Smooth muscle cell of the brain vasculature (primary cell): ENCODE measurements at regions not wholly inside any gene's neighbourhood (a gene's known extent, or its start where the extent isn't known, plus 50 kb on each side); places are given as distances from the start of the nearest gene placed in this dataset.

Source experiments
- DNase-seq: peaks from one replicate; pipeline ENCODE4 v3.0.0-alpha.2; 2012; ENCODE audit warnings: low read depth, low spot score

DNA sequence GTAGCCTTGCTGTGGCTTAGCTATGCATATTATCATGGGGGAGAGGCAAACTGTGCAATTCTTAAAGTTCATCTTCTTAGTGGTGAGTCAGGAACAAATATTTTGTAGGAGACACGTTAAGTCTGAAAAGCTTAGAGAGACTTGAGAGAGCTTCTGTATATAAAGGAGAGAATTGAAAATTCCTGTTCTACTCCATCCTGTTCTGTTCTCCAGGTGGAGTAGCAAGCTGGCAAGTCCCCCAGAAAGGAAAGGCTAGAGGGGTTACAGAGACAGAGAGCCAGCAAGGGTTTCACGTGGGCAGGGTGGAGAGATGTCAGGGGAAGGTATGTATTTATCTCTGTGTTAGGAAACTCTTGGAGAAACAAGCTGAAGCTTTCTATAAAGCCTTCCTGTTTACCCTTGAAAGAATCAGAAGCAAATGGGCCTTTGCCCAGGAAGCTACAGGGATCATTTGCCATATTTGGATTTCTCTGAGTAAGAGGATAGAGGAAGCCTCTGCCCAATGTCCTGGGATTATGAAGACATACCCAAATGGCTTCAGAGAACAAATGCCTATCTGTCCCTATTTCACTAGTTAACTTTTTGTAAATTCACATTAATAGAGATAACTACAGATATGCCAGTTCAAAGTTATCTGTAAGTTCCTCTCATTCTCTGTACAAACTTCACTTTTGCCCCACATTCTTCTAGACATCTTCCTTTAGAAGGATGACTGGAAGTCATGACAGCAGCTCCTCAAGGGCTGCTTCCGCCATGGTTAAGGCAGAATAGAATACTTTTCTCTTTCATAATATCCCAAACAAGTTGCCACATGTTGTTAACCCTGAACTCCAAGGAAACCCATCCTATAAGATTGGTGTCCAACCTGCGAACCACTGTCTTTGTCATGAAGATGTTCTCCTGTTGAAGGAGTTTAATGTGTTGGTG, 126.7 kb upstream of the NEDD9 start:
- no peak for DNase-seq

DNA sequence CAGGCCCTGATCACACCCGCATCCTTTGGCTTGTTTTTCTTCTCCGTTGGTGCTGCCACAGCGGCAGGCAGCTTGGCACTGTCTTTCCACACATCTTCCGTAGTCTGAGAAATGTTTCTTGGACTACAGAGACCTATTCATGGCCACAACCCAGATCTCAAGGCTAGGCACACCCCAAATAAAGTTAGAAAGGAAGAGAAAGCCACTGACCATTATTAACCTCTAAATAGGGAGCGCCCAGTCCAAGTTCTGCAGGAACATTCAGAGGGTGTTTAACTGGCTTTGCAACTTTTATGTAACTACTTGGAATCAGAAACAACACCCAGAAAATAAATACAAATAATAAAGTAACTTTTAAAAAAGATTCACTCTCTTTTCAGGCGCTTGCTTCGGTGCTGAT, 124.8 kb upstream of the NEDD9 start:
- no peak for DNase-seq

DNA sequence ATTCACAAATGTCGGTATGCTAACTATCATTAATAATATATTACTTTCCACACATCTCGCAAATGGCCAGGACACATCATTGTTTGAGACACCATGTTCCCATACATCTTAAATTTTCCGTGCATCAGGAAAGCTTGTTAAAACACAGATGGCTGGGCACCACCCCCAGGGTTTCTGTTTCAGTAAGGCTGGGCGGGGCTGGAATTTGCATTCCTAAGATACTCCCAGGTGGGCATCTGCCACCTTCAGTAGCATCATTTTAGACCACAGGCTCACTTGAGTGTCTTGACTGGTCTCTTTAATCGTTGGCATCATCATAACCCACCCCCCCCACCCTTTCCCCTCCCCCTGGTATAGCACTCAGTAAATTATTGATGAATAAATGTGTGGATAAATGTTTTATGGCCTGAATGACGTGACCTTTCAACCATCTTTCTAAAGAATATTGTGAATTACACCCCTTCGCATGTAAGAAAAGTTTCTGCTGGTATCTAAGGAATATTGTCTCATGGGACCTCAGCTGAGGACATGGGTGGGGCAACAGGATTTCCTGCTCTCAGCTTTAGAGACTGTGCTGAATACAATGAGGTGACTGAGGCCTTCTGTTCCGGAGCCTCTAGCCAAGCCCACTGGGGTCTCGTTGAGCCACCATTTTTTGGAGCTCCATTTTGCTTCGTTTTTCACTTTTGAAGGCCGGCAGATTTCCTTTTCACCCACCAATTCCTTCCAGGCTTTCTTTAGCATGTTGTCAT, 124.1 kb upstream of the NEDD9 start:
- no peak for DNase-seq

DNA sequence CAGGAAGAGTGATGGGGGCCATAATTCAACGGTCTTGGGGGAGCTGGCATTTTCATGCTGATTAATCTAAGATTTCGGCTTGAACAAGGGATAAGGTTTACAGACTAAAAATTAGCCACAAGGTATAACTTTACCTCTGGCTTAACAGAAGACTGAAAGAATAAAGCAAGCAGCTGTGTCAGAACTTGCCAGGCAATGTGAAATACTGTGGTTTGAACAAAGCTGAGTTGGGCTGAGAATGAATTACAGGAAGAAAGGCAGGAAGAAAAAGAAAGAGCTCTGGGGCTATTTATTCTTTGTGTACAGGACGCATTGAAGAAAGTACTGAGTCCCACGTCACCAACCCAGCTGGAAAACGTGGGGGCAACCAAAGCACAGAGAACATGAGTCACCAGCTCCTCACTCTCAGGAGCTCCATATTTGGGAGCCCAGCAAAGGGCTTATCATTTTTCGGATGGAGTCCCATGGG, 121.5 kb upstream of the NEDD9 start:
- DNase-seq = peak; percentile 43

DNA sequence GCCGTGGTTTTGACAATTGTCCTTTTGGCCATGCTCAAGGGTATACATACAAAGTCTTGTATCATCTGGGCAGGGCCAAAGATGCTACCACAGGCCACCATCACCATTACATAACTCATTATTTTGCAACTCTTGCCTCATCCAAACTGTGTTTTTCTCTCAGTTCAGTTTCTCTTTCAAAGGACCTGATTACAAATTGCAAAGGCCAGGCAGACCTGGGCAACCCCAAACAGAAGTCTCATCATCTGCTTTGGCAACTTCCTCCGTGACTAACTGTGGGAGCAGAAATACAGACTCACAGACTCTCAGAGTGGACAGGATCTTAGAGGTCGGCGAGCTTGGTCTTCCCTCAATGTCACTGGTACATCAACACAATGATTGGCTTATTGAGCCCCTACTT, 117.8 kb upstream of the NEDD9 start:
- no peak for DNase-seq

DNA sequence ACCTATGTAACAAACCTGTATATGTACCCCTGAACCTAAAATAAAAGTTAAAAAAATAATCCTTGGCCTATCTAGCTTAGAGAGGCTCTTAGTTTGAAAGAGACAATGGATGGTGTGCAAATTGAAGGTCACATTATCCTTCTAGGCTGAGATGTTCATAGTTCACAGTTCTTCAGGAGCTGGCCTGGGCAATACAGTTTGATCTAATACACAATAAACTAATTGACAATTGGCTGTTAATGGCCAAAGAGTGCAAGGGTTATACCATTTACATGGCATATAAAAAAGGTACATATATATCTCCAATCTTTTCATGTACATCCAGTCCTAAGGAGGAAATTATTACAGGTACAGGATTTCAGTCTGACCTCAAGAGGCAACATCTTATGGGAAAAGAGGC, 117.4 kb upstream of the NEDD9 start:
- no peak for DNase-seq

DNA sequence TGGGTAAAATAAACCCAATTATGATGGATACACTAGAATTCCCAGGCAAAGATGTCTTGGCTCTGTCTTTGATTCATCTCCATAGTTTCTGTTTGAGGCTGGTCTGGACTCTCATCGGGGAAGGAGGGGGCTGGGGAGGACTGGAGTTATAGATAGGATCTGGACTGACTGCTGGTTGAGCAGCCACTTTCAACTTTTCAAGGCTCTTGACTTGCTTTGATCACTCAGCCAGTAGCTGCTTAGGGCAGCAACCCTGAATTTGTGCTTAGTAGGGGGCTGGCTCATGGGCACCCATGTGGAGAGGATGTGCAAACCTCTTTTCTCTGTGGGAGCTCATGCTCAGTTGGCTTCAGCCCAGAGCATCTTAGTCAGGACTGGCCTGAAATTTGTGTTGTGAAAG, 114.0 kb upstream of the NEDD9 start:
- DNase-seq = peak; percentile 13

DNA sequence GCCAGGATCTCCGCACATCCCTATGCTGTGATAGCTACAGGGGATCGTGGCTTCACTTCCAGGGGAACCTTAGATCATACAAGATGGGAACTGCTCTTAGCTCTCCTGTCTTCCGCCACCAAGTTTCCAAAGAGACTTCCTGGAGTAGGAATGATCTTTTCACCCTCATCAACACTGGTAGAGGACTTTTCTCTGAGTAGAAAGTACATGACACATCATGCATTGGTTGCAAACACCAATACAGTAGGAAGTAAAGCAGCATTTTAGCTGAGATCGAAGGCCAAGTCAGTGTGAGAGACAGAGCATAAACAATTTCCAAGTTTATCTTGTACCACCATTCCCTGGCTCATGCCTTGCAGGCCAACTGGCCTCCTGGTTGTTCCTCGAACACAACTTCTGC, 113.1 kb upstream of the NEDD9 start:
- no peak for DNase-seq

DNA sequence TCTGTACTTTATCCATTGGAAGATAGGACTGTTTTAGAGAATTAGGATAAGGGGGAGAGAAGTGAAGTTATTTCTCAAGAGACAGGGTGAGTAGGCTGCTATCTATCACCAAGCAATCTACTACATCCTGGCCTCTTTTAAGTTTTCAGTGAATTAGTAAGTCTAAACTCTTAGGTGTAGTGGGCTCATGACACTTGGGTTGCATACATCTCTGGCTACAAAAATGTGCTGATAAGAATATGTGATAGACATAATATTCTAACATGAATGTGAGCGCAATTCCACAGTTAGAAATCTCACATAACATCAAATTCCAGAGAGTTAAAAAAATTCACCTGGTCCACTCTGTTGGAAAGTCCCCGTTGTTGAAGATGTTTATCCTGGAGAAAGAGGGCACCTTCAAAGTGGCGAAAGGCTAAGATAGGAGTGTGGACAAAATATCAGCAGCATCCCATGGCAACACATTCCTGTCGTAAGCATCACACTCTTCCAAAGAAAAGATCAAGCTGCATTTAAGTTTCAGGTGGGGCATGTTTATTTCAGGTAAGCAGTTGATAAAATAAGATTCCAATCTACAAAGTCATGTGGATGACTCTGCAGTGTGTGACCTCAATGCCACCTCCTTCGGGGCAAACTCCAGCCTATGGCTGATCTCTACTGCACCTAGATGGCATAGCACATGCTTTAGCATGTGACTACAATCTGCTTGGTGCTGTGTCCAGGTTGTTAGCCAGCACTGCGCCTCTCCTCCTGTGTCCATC, 111.7 kb upstream of the NEDD9 start:
- no peak for DNase-seq

DNA sequence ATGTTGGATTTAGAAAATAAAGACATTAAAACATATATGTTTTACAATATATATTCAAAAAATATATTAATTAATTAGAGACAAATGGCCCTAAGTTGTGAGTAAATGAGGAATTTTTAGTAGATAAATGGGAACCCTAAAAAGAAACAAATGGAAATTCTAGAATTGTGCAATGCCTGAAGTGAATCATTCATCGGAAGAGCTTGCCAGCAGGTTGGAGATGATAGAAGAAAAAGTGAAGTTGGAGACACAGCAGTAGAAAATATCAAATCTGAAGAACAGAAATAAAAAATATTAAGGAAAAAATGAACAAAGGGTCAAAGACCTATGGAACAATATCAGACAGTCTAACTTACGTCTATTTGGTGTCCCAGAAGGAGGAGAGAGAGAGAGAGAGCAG, 109.4 kb upstream of the NEDD9 start:
- no peak for DNase-seq

DNA sequence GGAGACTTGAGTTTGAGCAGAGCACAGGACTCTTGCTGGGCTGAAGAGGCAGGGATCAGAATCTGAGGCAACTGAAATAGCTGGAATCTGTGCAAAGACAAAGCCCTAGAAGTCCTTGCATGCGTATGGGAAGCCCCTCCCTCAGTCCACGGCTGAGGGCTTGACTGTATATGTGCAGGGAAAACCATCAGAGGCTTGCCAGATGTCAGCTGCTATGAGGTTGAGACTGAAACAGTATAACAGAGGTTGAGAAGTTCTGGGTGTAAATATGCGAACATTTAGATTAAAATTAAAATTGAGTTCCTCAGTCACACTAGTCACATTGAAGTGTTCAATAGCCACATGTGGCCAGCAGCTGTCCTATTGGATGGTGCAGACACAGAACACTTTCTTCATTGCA, 108.8 kb upstream of the NEDD9 start:
- DNase-seq = no peak

DNA sequence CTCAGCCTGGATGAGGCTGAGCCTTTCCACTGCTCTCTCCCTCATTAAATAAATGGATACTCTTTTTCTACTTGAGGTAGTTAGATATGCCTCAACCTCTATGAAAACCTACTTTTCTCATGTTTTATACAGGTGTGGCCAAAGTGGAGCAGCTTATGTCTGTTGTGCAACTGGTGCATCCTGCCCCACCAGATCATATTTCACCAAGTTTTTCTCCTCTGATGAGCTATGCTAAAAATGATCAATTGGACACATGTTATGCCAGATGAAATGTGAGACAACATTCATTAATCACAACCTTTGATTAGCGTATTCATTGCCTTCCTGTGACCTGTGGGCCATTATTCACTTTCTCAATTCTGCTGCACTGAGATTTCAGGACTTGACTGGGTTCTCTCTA, 106.9 kb upstream of the NEDD9 start:
- DNase-seq = no peak

DNA sequence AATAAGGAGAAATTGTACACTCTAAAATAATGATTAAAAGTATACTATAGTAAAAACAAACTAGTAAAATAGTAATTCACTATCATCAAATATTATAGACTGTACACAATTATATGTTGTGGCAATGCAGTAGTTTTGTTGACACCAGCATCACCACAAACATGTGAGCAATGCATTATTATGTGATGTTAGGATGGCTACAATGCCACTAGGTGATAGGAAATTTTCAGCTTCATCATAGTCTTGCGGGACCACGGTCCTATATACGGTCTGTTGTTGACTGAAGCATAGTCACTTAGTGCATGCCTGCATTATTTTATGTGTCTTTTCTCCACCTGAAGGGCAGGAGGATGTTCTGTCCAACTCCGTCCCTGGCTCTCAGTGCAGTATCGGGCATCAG, 104.8 kb upstream of the NEDD9 start:
- no peak for DNase-seq

DNA sequence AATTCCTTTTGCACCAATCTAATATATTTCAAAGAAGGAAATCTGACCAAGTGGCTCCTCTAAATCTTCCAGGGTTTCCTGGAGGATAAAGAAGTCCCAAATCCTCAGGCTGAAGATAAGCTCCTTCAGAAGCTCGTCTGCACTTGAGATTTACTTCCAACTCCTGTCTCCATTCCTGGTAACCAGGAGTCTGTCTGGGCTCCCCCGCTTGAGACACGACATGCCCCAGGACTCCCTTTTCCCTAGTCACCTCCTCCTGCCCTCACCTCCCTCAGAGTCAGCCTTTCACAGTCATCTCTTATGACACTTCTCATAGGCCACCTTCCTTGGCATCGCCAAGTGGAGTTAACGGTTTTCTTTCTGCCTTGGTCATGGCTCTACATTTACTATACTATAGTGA, 103.4 kb upstream of the NEDD9 start:
- DNase-seq = no peak

DNA sequence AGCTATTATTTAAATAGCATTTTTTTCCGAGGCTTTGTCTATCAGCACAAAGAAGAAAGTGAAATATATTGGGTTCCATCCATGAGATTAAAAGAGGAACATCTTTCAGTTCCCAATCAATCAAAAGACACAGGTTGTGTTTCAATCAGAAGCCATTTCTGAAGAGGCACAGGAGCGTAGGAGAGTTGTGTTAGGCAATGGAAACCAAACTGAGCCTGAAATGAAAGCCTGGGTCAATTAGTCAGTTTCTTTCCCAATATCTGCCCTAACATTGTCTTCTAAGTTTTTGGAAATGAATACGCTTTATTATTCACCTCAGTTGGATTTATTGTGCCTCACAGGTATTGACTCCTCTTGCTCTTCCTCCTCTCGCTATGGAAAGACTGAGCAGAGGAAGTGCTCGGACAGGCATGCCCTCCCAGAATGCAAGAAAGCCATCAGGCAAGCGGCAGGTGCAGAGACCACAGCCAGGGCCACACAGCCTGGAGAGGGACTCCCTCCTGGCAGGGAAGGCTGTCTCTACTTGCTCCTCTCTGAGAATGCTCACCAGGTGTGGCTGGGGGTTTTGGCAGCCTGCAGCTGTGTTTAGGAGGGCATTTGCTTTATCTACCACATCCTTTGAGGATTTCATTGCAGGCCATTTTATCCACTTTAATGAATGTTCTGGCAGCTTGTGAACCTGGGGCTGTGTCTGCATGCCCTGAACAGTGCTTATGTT, 100.8 kb upstream of the NEDD9 start:
- DNase-seq = no peak

DNA sequence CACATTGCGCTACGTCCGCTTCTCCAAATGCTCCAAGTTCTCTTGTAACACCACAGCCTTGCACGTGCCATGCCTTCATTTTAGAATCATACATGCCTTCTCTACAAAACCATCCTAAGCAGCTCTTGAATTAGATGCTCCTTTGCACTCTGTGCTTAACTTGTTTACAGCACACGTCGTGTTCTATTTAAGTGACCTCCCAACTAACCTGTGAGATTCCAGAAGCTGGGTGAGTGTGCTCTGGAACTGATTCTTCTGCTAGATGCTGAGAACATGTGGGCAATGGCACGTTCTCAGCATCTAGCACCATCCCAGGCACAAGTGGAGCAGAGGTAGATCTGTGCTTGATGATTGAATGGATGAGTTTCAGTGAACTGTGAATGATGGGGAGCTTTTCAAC, 100.0 kb upstream of the NEDD9 start:
- DNase-seq = no peak

DNA sequence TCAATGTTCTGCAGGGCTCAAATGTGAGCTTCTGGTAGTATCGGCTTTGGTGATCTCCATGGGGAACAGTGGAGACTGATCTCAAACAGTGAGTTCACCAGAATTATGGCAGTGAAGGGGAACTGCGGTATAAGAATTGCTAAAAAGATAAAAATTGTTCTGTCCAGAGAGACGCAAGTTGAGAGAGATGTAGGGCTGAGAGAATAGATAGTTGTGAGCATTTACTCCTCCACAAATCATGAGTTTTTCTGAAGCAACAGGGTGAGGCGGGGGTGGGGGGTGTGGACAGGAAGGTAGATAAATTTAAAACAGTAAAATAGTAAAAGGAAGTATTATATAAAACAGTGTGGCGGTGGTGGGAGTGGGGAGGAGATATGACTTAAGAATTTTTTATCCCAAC, 98.6 kb upstream of the NEDD9 start:
- DNase-seq = no peak

DNA sequence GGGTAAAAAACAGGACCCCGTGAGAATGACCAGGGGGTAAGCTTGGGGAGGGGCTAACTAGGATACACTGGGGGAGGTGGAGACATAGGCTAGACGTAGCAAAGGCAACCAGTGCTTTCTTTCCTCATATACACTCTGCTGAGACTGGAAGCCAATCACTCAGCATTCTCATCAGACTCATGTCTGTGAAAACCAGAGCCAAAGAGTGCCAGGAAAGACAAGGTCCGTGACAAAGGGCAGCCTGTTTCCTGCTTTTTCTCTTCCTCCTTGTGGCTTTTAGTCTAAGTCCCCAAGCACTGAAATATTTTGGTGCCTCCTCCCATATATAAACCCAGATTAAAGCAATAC, 97.9 kb upstream of the NEDD9 start:
- no peak for DNase-seq

DNA sequence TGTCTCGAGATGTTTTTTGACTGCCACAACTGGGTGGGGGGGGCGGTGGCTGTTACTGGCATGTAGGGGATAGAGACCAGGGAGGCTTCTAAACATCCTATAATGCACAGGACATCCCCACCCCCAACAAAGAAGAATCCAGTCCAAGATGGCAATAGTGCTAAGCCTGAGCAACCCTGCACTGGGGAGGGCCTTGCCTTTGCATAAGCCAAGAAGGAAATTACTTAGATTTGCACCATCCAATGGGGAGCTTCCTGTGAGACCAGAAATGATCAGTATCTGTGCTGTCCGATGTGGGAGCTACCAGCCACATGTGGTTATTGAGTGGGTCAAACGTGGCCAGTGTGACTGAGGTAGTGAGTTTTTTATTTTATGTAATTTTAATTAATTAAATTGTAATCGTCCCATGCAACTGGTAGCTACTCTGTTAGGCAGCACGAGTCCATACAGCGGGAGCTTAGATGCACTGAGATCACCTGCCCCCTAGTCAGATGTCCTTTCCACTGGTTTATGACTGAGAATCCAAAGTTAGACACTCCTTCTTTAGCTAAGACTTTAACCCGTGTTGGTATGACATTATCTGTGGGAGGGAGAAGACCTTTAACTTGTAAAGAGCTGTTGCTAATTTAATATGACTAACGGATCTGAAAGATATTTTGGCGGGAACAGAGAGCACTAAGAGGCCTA, 97.4 kb upstream of the NEDD9 start:
- DNase-seq = no peak

DNA sequence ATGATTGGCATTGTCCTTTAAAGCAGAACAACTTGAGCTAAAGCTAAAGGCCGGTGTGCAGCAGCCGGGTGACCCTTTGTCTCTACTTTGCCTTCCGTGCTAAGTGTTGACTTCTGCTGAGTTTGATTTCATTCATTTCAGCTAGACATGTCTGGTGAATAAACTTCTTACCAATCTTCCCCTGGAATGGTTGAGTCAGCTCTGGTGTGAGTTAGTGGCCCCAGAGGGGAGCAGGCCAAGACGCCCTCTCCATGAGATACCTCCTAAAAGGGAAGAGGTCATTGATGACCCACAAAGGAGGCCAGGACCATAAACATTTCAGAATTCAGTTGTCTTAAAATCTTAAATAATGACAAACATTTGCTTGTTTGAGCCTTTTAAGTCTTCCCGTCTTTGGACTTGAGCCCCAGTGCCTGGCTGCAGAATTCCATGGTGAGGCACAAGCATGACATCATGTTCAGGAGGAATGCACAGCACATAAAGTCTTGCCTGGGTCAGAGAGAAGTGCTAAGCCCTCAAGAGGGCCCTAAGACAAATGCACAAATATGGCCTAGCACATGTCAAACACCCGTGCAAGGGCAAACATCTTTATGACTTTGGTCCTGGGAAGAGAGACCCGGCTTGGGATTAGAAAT, 96.3 kb upstream of the NEDD9 start:
- DNase-seq = no peak

DNA sequence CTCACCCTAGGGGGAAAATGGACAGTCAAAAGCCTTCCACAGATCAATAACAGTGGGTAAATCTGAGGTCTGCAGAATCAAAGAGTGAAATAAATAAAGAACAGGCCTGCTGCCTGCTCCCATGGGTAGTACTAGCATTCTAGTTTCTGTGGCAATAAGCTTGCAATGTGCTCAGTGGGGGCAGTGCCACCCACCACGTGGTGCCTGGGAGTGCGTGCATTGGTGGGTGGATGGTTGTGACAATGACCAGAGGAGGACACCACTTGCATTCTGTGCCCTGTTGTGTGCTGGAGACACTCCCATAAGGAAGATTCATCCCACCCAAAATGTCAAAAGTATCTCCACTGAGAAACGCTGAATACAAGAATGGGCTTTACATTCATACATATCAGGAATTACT, 95.5 kb upstream of the NEDD9 start:
- DNase-seq = no peak
